Liver (tissue), 8 donors: ENCODE measurements at regions not wholly inside any gene's neighbourhood (a gene's known extent, or its start where the extent isn't known, plus 50 kb on each side); places are given as distances from the start of the nearest gene placed in this dataset.

Experiments used
- DNase-seq: peaks from one replicate; pipeline ENCODE4 v3.0.0-alpha.2; 2017; ENCODE audit warnings: low spot score
- H3K27ac ChIP-seq, 2 donors: one replicate each; pipeline ENCODE4 v1.7.0; 2013; ENCODE audit warnings: inconsistent platforms in 2 of 2, low read length in 2 of 2, control low read depth in 1 of 2, low read depth in 1 of 2, mild to moderate bottlenecking in 1 of 2
- H3K27me3 ChIP-seq, 4 donors: one replicate each; pipeline versions ENCODE4 v1.6.1 to v1.7.0; 2013; ENCODE audit warnings: low read length in 3 of 4, inconsistent platforms in 1 of 4, mild to moderate bottlenecking in 1 of 4, moderate library complexity in 1 of 4; ENCODE audit not compliant: control insufficient read depth in 4 of 4, insufficient read depth in 4 of 4
- H3K36me3 ChIP-seq, 4 donors: one replicate each; pipeline versions ENCODE4 v1.6.1 to v1.7.0; 2013; ENCODE audit warnings: low read length in 3 of 4, mild to moderate bottlenecking in 3 of 4, low read depth in 1 of 4, moderate library complexity in 1 of 4; ENCODE audit not compliant: control insufficient read depth in 4 of 4, insufficient read depth in 3 of 4
- H3K4me1 ChIP-seq, 4 donors: one replicate each; pipeline versions ENCODE4 v1.6.1 to v1.7.0; 2013; ENCODE audit warnings: low read length in 3 of 4, mild to moderate bottlenecking in 3 of 4, moderate library complexity in 1 of 4; ENCODE audit not compliant: control insufficient read depth in 4 of 4, insufficient read depth in 4 of 4
- H3K4me3 ChIP-seq, 3 donors: one replicate each; pipeline versions ENCODE4 v1.6.1 to v1.7.0; 2013; ENCODE audit warnings: low read length in 3 of 3, control low read depth in 1 of 3, low read depth in 1 of 3, mild to moderate bottlenecking in 1 of 3
- H3K9ac ChIP-seq, 2 donors: one replicate each; pipeline ENCODE4 v1.7.0; 2013; ENCODE audit warnings: low read length in 2 of 2, mild to moderate bottlenecking in 2 of 2, moderate library complexity in 2 of 2, control low read depth in 1 of 2, low read depth in 1 of 2
- H3K9me3 ChIP-seq, 4 donors: one replicate each; pipeline versions ENCODE4 v1.6.1 to v1.7.0; 2013; ENCODE audit warnings: low read length in 3 of 4; ENCODE audit not compliant: control insufficient read depth in 4 of 4
- ATF3 ChIP-seq: IDR thresholded peaks from 2 replicates; pipeline ENCODE4 v1.6.1; 2016; ENCODE audit warnings: antibody characterized with exemption
- CTCF ChIP-seq: fragments of 150-350 bp; IDR thresholded peaks from 2 replicates; pipeline ENCODE4 v1.5.1; 2017; ENCODE audit warnings: improper control_type of control experiment, low read depth, low read length; ENCODE audit not compliant: missing input control
- EGR1 ChIP-seq, 2 donors: IDR thresholded peaks; 2 replicates each; pipeline ENCODE4 v1.6.1; 2016 to 2018; ENCODE audit warnings: antibody characterized with exemption in 2 of 2, low read depth in 2 of 2
- FOXA1 ChIP-seq: IDR thresholded peaks from 2 replicates; pipeline ENCODE4 v1.6.1; 2016; ENCODE audit warnings: antibody characterized with exemption
- FOXA2 ChIP-seq: IDR thresholded peaks from 2 replicates; pipeline ENCODE4 v1.6.1; 2016; ENCODE audit warnings: antibody characterized with exemption
- GABPA ChIP-seq, 2 donors: IDR thresholded peaks in 1 of 2; conservative IDR thresholded peaks in 1 of 2; 2 replicates each; pipeline ENCODE4 v1.6.1; 2016; ENCODE audit warnings: antibody characterized with exemption in 2 of 2, mild to moderate bottlenecking in 1 of 2, moderate library complexity in 1 of 2
- HNF4A ChIP-seq, 2 donors: conservative IDR thresholded peaks; 2 replicates each; pipeline ENCODE4 v1.6.1; 2016; ENCODE audit warnings: antibody characterized with exemption in 2 of 2, mild to moderate bottlenecking in 2 of 2
- HNF4G ChIP-seq: IDR thresholded peaks from 2 replicates; pipeline ENCODE4 v1.6.1; 2016; ENCODE audit warnings: antibody characterized with exemption
- JUND ChIP-seq, 2 donors: IDR thresholded peaks; 2 replicates each; pipeline ENCODE4 v1.6.1; 2016; ENCODE audit warnings: antibody characterized with exemption in 2 of 2
- MAX ChIP-seq: IDR thresholded peaks from 2 replicates; pipeline ENCODE4 v1.6.1; 2016; ENCODE audit warnings: antibody characterized with exemption
- NR2F2 ChIP-seq: IDR thresholded peaks from 2 replicates; pipeline ENCODE4 v1.6.1; 2016; ENCODE audit warnings: antibody characterized with exemption
- RAD21 ChIP-seq, 2 donors: IDR thresholded peaks; 2 replicates each; pipeline ENCODE4 v1.6.1; 2016; ENCODE audit warnings: antibody characterized with exemption in 2 of 2, mild to moderate bottlenecking in 2 of 2
- REST ChIP-seq: IDR thresholded peaks from 2 replicates; pipeline ENCODE4 v1.6.1; 2016; ENCODE audit warnings: antibody characterized with exemption, mild to moderate bottlenecking
- RXRA ChIP-seq, 2 donors: IDR thresholded peaks; 2 replicates each; pipeline ENCODE4 v1.6.1; 2017 to 2018; ENCODE audit warnings: antibody characterized with exemption in 2 of 2, mild to moderate bottlenecking in 1 of 2
- SP1 ChIP-seq: IDR thresholded peaks from 2 replicates; pipeline ENCODE4 v1.6.1; 2018; ENCODE audit warnings: antibody characterized with exemption, mild to moderate bottlenecking
- TAF1 ChIP-seq: conservative IDR thresholded peaks from 2 replicates; pipeline ENCODE4 v1.6.1; 2016; ENCODE audit warnings: antibody characterized with exemption, mild to moderate bottlenecking
- YY1 ChIP-seq: IDR thresholded peaks from 2 replicates; pipeline ENCODE4 v1.6.1; 2016; ENCODE audit warnings: antibody characterized with exemption, mild to moderate bottlenecking
- ZBTB33 ChIP-seq: IDR thresholded peaks from 2 replicates; pipeline ENCODE4 v1.6.1; 2016; ENCODE audit warnings: antibody characterized with exemption
- WGBS: extraction: QIAGEN DNeasy Blood & Tissue Kit; methylation state at CpG from one replicate; pipeline ENCODE4 v1.1.7; 2013; 5-methylcytosine and 5-hydroxymethylcytosine counted together
- donor health status: healthy.
- donor health status: healthy.
- donor health status: healthy.
- donor health status: healthy.
- donor health status: healthy.

GRCh38 chr5:96031180-96031579, 69.5 kb upstream of the ELL2 start (continued):
- TF ChIP-seq YY1 (no peak), GABPA (IDR thresholded peaks at IDR 0.05 in 1 of 2, conservative IDR thresholded peaks at IDR 0.05 in 1 of 2) (no peak), SP1 (no peak), FOXA1 (no peak), RXRA (IDR thresholded peaks at IDR 0.05) (no peak), JUND (IDR thresholded peaks at IDR 0.05) (no peak), ATF3 (no peak), EGR1 (IDR thresholded peaks at IDR 0.05; ENCODE audit: low read depth in 2 of 2) (no peak), RAD21 (IDR thresholded peaks at IDR 0.05) (no peak)

- Histone ChIP-seq H3K9me3 (no peaks in the 10 kb centered on the region), H3K4me1 (no peaks in the 10 kb centered on the region), H3K27me3 (no peaks in the 10 kb centered on the region), H3K9ac (no peak overlapping the region), H3K36me3 (no peaks in the 10 kb centered on the region), H3K27ac (no peak overlapping the region), H3K4me3 (no peak overlapping the region)
- DNase-seq, result no peak
- no peak for TF ChIP-seq HNF4G
- no peak for TF ChIP-seq EGR1 (IDR thresholded peaks at IDR 0.05; ENCODE audit: low read depth in 2 of 2)
- no peak for TF ChIP-seq ATF3
- TF ChIP-seq MAX, result no peak
- TF ChIP-seq RXRA (IDR thresholded peaks at IDR 0.05), result no peak
- no peak for TF ChIP-seq FOXA2
- TF ChIP-seq CTCF, result no peak
- no peak for TF ChIP-seq YY1
- no peak for TF ChIP-seq FOXA1
- no peak for TF ChIP-seq RAD21 (IDR thresholded peaks at IDR 0.05)
- no peak for TF ChIP-seq TAF1
- no peak for TF ChIP-seq JUND (IDR thresholded peaks at IDR 0.05)
- no peak for TF ChIP-seq NR2F2
- TF ChIP-seq SP1, result no peak
- TF ChIP-seq HNF4A (conservative IDR thresholded peaks at IDR 0.05), result no peak
- TF ChIP-seq REST, result no peak
- no peak for TF ChIP-seq GABPA (IDR thresholded peaks at IDR 0.05 in 1 of 2, conservative IDR thresholded peaks at IDR 0.05 in 1 of 2)
- no peak for TF ChIP-seq ZBTB33
- 90% methylated on average over 2 of the region's 2 CpGs for WGBS
Measured at GRCh38 chr5:96026406-96027041, 64.9 kb upstream of the ELL2 start.
